Breast epithelium (tissue), 4 donors: ENCODE measurements at regions not wholly inside any gene's neighbourhood (a gene's known extent, or its start where the extent isn't known, plus 50 kb on each side); places are given as distances from the start of the nearest gene placed in this dataset.

Experiments used
- DNase-seq, 2 donors: peaks; one replicate each; pipeline ENCODE4 v3.0.0-alpha.2; 2019; ENCODE audit warnings: low spot score in 2 of 2
- H3K27ac ChIP-seq, 2 donors: fragments of 200-600 bp; sonication (generic) in 1 of 2; one replicate each; pipeline ENCODE4 v1.5.1; 2016 to 2019; ENCODE audit warnings: mild to moderate bottlenecking in 1 of 2
- H3K27me3 ChIP-seq, 2 donors: fragments of 200-600 bp; sonication (generic) in 1 of 2; one replicate each; pipeline versions ENCODE4 v1.5.1 to v1.6.0; 2017 to 2019; ENCODE audit warnings: control low read depth in 1 of 2, mild to moderate bottlenecking in 1 of 2
- H3K36me3 ChIP-seq: fragments of 200-600 bp; one replicate; pipeline ENCODE4 v1.5.1; 2019
- H3K4me1 ChIP-seq, 2 donors: fragments of 200-600 bp; sonication (generic); one replicate each; pipeline ENCODE4 v1.5.1; 2016 to 2019; ENCODE audit warnings: control low read depth in 1 of 2
- H3K4me3 ChIP-seq, 3 donors: fragments of 200-600 bp; sonication (generic); 1 replicate in 2 of 3; 2 replicates in 1 of 3; pipeline ENCODE4 v1.5.1; 2016 to 2019; ENCODE audit warnings: mild to moderate bottlenecking in 3 of 3, moderate library complexity in 2 of 3
- H3K9me3 ChIP-seq, 2 donors: fragments of 200-600 bp; sonication (generic) in 1 of 2; one replicate each; pipeline ENCODE4 v1.5.1; 2016 to 2019; ENCODE audit warnings: control low read depth in 1 of 2
- POLR2A ChIP-seq: fragments of 450-650 bp; IDR thresholded peaks from one replicate; pipeline ENCODE4 v1.6.1; 2016; ENCODE audit warnings: antibody characterized with exemption, mild to moderate bottlenecking, moderate library complexity
- POLR2AphosphoS5 ChIP-seq, 3 donors: sonication (generic); formaldehyde crosslinking; IDR thresholded peaks; one replicate each; pipeline ENCODE4 v1.6.1; 2017; ENCODE audit warnings: antibody characterized with exemption in 3 of 3
- intact Hi-C: fragments of 100-400 bp; cut with DNase I; formaldehyde crosslinking; loops from one replicate; pipeline ENCODE4 v1.15.1; 2023; ENCODE audit warnings: low total_unique reads
- TF ChIP-seq, protein P1 (sequence below), 3 donors: fragments of 450-650 bp; IDR thresholded peaks; one replicate each; pipeline ENCODE4 v1.5.1; 2016 to 2017; ENCODE audit warnings: antibody characterized with exemption in 3 of 3, mild to moderate bottlenecking in 3 of 3, moderate library complexity in 3 of 3

DNA sequence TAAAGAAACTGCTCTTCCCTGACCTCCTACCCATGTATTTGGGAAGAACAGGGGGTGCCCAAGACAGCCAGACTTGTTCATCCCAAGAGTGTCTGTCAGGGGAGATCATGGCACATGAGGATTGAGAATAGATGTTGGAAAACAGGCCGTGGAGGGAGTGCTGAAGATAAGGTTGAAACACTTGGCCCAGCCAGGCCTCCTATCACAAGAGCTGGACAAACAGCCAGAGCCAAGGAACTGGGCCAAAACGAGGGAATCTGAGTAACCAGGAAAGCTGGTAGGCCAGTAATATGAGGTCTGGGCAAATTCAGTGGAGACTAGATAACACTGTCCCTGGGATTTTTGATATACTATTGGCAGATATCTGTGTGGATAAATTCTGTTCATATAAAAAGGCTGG lies 161.7 kb downstream of the TMX1 start:
- TF ChIP-seq, protein P1, sequence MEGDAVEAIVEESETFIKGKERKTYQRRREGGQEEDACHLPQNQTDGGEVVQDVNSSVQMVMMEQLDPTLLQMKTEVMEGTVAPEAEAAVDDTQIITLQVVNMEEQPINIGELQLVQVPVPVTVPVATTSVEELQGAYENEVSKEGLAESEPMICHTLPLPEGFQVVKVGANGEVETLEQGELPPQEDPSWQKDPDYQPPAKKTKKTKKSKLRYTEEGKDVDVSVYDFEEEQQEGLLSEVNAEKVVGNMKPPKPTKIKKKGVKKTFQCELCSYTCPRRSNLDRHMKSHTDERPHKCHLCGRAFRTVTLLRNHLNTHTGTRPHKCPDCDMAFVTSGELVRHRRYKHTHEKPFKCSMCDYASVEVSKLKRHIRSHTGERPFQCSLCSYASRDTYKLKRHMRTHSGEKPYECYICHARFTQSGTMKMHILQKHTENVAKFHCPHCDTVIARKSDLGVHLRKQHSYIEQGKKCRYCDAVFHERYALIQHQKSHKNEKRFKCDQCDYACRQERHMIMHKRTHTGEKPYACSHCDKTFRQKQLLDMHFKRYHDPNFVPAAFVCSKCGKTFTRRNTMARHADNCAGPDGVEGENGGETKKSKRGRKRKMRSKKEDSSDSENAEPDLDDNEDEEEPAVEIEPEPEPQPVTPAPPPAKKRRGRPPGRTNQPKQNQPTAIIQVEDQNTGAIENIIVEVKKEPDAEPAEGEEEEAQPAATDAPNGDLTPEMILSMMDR (IDR thresholded peaks at IDR 0.05): no peak
- no peak for TF ChIP-seq POLR2AphosphoS5 (IDR thresholded peaks at IDR 0.05)
- no peak for TF ChIP-seq POLR2A
- H3K9me3 ChIP-seq: no peaks in the 10 kb centered on the region
- H3K27ac ChIP-seq: peak overlapping the region; percentile 80 to 86
- intact Hi-C loops: no loop called here
- no peaks in the 10 kb centered on the region for H3K36me3 ChIP-seq
- no peak overlapping the region for H3K4me3 ChIP-seq
- peaks cover 0 to 7% of the 10 kb centered on the region in 2 donors for H3K4me1 ChIP-seq
- H3K27me3 ChIP-seq: no peaks in the 10 kb centered on the region
- no peak for DNase-seq

DNA sequence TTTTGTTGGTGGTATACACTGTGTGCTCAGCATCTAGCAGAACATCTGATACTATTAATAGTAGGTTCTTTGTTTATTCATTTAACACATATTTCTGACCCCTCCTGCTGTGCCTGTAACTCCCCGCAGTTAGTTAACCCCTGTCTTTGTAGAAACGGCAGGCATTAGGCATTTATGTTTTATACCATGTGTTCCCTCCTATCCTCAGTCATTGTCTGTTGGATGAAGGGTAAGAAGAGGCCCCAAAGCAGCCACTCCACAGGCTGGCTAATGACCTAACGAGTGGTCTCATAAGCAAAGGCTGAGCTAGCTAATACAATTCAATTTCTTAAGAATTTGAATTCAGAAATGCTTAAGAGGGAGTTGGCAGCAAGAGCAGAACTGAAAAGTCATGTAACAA lies 170.8 kb downstream of the TMX1 start:
- no peaks in the 10 kb centered on the region for H3K27me3 ChIP-seq
- H3K36me3 ChIP-seq: no peaks in the 10 kb centered on the region
- no peak overlapping the region for H3K4me3 ChIP-seq
- DNase-seq: no peak
- intact Hi-C loops: no loop called here
- H3K4me1 ChIP-seq: no peaks in the 10 kb centered on the region
- TF ChIP-seq, protein P1 (IDR thresholded peaks at IDR 0.05): no peak
- TF ChIP-seq POLR2A: no peak
- no peak for TF ChIP-seq POLR2AphosphoS5 (IDR thresholded peaks at IDR 0.05)
- H3K9me3 ChIP-seq: no peaks in the 10 kb centered on the region
- no peak overlapping the region for H3K27ac ChIP-seq

DNA sequence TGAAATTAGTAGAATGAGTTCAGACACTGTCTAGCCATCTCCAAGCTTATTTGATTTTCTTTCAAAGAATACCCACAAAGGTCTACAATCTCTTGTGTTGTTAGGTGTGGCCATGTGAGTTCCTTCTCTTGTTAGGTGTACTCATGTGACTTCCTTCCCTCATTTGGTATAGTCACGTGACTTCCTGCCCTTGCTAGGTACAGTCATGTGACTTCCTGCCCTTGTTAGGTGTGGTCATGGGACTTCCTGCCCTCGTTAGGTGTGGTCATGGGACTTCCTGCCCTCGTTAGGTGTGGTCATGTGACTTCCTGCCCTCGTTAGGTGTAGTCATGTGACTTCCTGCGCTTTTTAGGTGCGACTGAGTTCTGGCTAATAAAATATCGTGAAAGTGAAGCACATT lies 179.6 kb downstream of the TMX1 start:
- peaks cover 3 to 6% of the 10 kb centered on the region in 2 donors for H3K9me3 ChIP-seq
- H3K4me3 ChIP-seq: no peak overlapping the region
- no peaks in the 10 kb centered on the region for H3K36me3 ChIP-seq
- H3K4me1 ChIP-seq: no peaks in the 10 kb centered on the region
- TF ChIP-seq, protein P1 (IDR thresholded peaks at IDR 0.05): no peak
- TF ChIP-seq POLR2AphosphoS5 (IDR thresholded peaks at IDR 0.05) (no peak), POLR2A (no peak)
- DNase-seq: no peak
- H3K27ac ChIP-seq: no peak overlapping the region
- no peaks in the 10 kb centered on the region for H3K27me3 ChIP-seq
- intact Hi-C loops: no loop called here

DNA sequence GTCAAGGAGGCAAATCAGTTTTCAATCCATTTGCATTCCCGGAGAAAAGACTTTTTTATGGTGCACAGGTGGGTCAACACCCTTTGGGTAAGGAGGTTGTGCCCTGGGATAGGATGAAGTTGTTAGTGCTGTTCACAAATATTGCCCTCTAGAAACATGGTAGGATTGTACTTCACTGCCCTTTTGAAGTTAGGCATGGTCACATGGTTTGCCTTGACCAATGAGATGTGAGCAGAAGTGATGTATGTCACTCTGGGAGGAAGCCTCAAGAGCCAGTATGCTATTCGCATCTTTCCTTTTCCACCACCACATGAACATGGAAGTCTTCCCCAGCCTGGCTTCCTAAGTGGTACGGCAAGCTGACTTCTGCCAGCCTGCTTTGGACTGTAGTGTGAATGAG lies 182.7 kb downstream of the TMX1 start:
- intact Hi-C loops: no loop called here

DNA sequence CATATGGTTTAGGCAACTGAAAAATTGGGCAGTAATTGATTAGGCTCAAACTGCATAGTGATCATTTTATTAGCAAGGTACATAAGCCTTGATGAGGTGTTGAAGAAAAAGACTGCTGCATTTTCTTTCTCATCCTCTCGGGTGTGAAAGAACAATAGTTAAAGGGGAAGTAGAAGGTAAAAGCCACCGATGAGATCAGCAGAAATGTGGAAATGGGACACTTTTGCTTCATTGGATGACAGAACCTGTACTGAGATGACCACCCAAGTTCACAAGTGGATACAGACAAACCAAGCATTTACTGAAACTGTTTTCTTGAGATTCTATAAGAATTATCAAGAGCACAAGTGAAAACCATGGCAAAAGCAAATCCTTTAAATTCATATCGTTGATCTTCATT lies 184.0 kb downstream of the TMX1 start:
- no peak for DNase-seq
- Histone ChIP-seq H3K4me3 (no peak overlapping the region), H3K27ac (peak overlapping the region; percentile 50 to 63), H3K9me3 (peaks cover 0 to under 1% of the 10 kb centered on the region in 2 donors), H3K4me1 (peaks cover 0 to 2% of the 10 kb centered on the region in 2 donors), H3K27me3 (no peaks in the 10 kb centered on the region), H3K36me3 (no peaks in the 10 kb centered on the region)
- TF ChIP-seq, protein P1 (IDR thresholded peaks at IDR 0.05): no peak
- TF ChIP-seq POLR2AphosphoS5 (IDR thresholded peaks at IDR 0.05) (no peak), POLR2A (no peak)
- intact Hi-C loops: no loop called here

More for the DNA sequence above, 182.7 kb downstream of the TMX1 start:
- no peak for DNase-seq
- Histone ChIP-seq H3K4me3 (no peak overlapping the region), H3K36me3 (no peaks in the 10 kb centered on the region), H3K4me1 (peaks cover 0 to 2% of the 10 kb centered on the region in 2 donors), H3K9me3 (peaks cover 3 to 6% of the 10 kb centered on the region in 2 donors), H3K27ac (no peak overlapping the region), H3K27me3 (no peaks in the 10 kb centered on the region)
- TF ChIP-seq POLR2A (no peak), POLR2AphosphoS5 (IDR thresholded peaks at IDR 0.05) (no peak)
- TF ChIP-seq, protein P1 (IDR thresholded peaks at IDR 0.05): no peak
